HCT116 (cell line): ENCODE measurements at regions not wholly inside any gene's neighbourhood (a gene's known extent, or its start where the extent isn't known, plus 50 kb on each side); places are given as distances from the start of the nearest gene placed in this dataset.

Experiments used
- ATAC-seq: fragments of 200-7000 bp; cut with Tn5 transposase; 2 replicates; pipeline ENCODE4 v1.9.1; 2020; ENCODE audit warnings: mild to moderate bottlenecking, moderate library complexity
- BruUV-seq: library from RNA; stranded (reverse); fragments of 400-500 nt; replicated peaks from 2 replicates; lab custom pipeline; 2021; lab: Mats Ljungman, UMichigan
- CTCF ChIA-PET: fragments of 300-600 bp; sonication (Branson Sonifier 250); formaldehyde crosslinking; loops from one replicate; lab custom pipeline; 2021; ENCODE audit warnings: antibody characterized with exemption; lab: Charles Lee
- POLR2A ChIA-PET: fragments of 300-600, 350-600 bp; sonication (Branson Sonifier 250); formaldehyde crosslinking; loops from one replicate; lab custom pipeline; 2021; ENCODE audit warnings: antibody characterized with exemption; lab: Charles Lee
- RAD21 ChIA-PET, 2 experiments: fragments of 300-600 bp; sonication (Branson Sonifier 250); formaldehyde crosslinking; loops; one replicate each; lab custom pipeline; 2023; ENCODE audit warnings: low total read pairs in 2 of 2; ENCODE audit not compliant: uncharacterized antibody in 2 of 2, unreplicated experiment in 2 of 2, low non-redundant PET in 1 of 2; lab: Charles Lee
- DNase-seq: peaks from one replicate; pipeline ENCODE4 v3.0.0-alpha.2; 2010; ENCODE audit warnings: low read depth, low spot score
- H2AFZ ChIP-seq: fragments of 200-600 bp; shearing (Covaris generic), sonication (generic); 2 replicates; pipeline ENCODE4 v1.6.1; 2017; ENCODE audit warnings: low read depth, mixed run types, mixed read lengths, antibody characterized with exemption, low read length; ENCODE audit not compliant: poor library complexity, severe bottlenecking
- H3K27ac ChIP-seq: 2 replicates; pipeline ENCODE4 v1.5.1; 2012; ENCODE audit warnings: low read depth, low read length
- H3K27me3 ChIP-seq: fragments of 200-600 bp; sonication (generic); 2 replicates; pipeline ENCODE4 v1.6.1; 2016; ENCODE audit warnings: mixed run types, low read length, mixed read lengths; ENCODE audit not compliant: insufficient read depth
- H3K36me3 ChIP-seq, 2 experiments: fragments of 200-500 bp in 1 of 2; fragments of 200-600 bp in 1 of 2; sonication (Bioruptor generic) in 1 of 2; sonication (generic) in 1 of 2; 2 replicates each; pipeline versions ENCODE4 v1.5.1 to v1.6.1; 2014 to 2016; ENCODE audit warnings: low read length in 2 of 2, inconsistent platforms in 1 of 2, mixed read lengths in 1 of 2, mixed run types in 1 of 2; ENCODE audit not compliant: insufficient read depth in 2 of 2, control insufficient read depth in 1 of 2
- H3K4me1 ChIP-seq, 2 experiments: fragments of 200-600 bp in 1 of 2; sonication (generic) in 1 of 2; 2 replicates each; pipeline versions ENCODE4 v1.5.1 to v1.6.1; 2012 to 2017; ENCODE audit warnings: low read length in 2 of 2, inconsistent platforms in 1 of 2, mild to moderate bottlenecking in 1 of 2, mixed read lengths in 1 of 2, mixed run types in 1 of 2, moderate library complexity in 1 of 2; ENCODE audit not compliant: insufficient read depth in 2 of 2, control insufficient read depth in 1 of 2
- H3K4me2 ChIP-seq: fragments of 200-600 bp; sonication (generic); 2 replicates; pipeline ENCODE4 v1.6.1; 2017; ENCODE audit warnings: mixed run types, low read length, mixed read lengths
- H3K4me3 ChIP-seq, 2 experiments: fragments of 200-600 bp in 1 of 2; sonication (generic) in 1 of 2; replicated peaks in 1 of 2; 2 replicates each; pipeline ENCODE4 v1.5.1; 2011 to 2016; ENCODE audit warnings: low read length in 2 of 2, control low read depth in 1 of 2, low read depth in 1 of 2, mild to moderate bottlenecking in 1 of 2, mixed read lengths in 1 of 2, mixed run types in 1 of 2
- H3K79me2 ChIP-seq: fragments of 200-600 bp; sonication (generic); 2 replicates; pipeline ENCODE4 v1.6.1; 2017; ENCODE audit warnings: mild to moderate bottlenecking, mixed run types, low read length, moderate library complexity, mixed read lengths; ENCODE audit not compliant: insufficient read depth
- H3K9ac ChIP-seq: fragments of 200-600 bp; sonication (generic); 2 replicates; pipeline ENCODE4 v1.6.1; 2016; ENCODE audit warnings: low read length, mixed read lengths
- H3K9me2 ChIP-seq: fragments of 200-600 bp; sonication (generic), shearing (Covaris generic); 2 replicates; pipeline ENCODE4 v1.6.1; 2017; ENCODE audit warnings: mixed run types, mild to moderate bottlenecking, moderate library complexity; ENCODE audit not compliant: insufficient read depth
- H3K9me3 ChIP-seq, 2 experiments: fragments of 200-500 bp in 1 of 2; fragments of 200-600 bp in 1 of 2; sonication (Bioruptor generic) in 1 of 2; sonication (generic) in 1 of 2; 2 replicates each; pipeline ENCODE4 v1.6.1; 2014 to 2017; ENCODE audit warnings: low read length in 2 of 2, mixed read lengths in 2 of 2, inconsistent platforms in 1 of 2, low read depth in 1 of 2, mild to moderate bottlenecking in 1 of 2, mixed run types in 1 of 2, moderate library complexity in 1 of 2; ENCODE audit not compliant: control insufficient read depth in 1 of 2, insufficient read depth in 1 of 2
- H4K20me1 ChIP-seq: fragments of 200-600 bp; sonication (generic), shearing (Covaris generic); 2 replicates; pipeline ENCODE4 v1.6.1; 2017; ENCODE audit warnings: mixed run types, mild to moderate bottlenecking, moderate library complexity; ENCODE audit not compliant: insufficient read depth
- CBX3 ChIP-seq: IDR thresholded peaks from 2 replicates; pipeline ENCODE4 v1.6.1; 2012; ENCODE audit warnings: low read depth
- CEBPB ChIP-seq: IDR thresholded peaks from 2 replicates; pipeline ENCODE4 v1.6.1; 2012; ENCODE audit warnings: low read depth
- ELF1 ChIP-seq: IDR thresholded peaks from 2 replicates; pipeline ENCODE4 v1.6.1; 2012; ENCODE audit warnings: low read depth, borderline replicate concordance
- FOSL1 ChIP-seq: IDR thresholded peaks from 2 replicates; pipeline ENCODE4 v1.6.1; 2012; ENCODE audit warnings: low read depth
- JUND ChIP-seq: IDR thresholded peaks from 2 replicates; pipeline ENCODE4 v1.6.1; 2012
- POLR2AphosphoS5 ChIP-seq: IDR thresholded peaks from 2 replicates; pipeline ENCODE4 v1.6.1; 2011; ENCODE audit warnings: mild to moderate bottlenecking, low read depth, low read length, moderate library complexity
- RAD21 ChIP-seq: IDR thresholded peaks from 2 replicates; pipeline ENCODE4 v1.6.1; 2012; ENCODE audit warnings: low read depth, mild to moderate bottlenecking
- SP1 ChIP-seq: IDR thresholded peaks from 2 replicates; pipeline ENCODE4 v1.6.1; 2012; ENCODE audit warnings: low read depth
- SRF ChIP-seq: IDR thresholded peaks from 2 replicates; pipeline ENCODE4 v1.6.1; 2012; ENCODE audit warnings: low read depth
- YY1 ChIP-seq: IDR thresholded peaks from 2 replicates; pipeline ENCODE4 v1.6.1; 2011; ENCODE audit warnings: low read length, low read depth, moderate library complexity, mild to moderate bottlenecking; ENCODE audit not compliant: insufficient replicate concordance; ENCODE audit errors: extremely low read depth
- ZNF274 ChIP-seq: fragments of 200-500 bp; sonication (Bioruptor generic); IDR thresholded peaks from 2 replicates; pipeline ENCODE4 v1.6.1; 2014; ENCODE audit warnings: mild to moderate bottlenecking, low read depth, low read length, inconsistent platforms
- intact Hi-C: fragments of 100-400 bp; cut with micrococcal nuclease; formaldehyde crosslinking; loops from 2 replicates; pipeline ENCODE4 v1.10.0; 2022
- TF ChIP-seq, protein P1 (sequence below), 3 experiments: fragments of 200-600 bp in 1 of 3; sonication (generic) in 1 of 3; IDR thresholded peaks in 2 of 3; conservative IDR thresholded peaks in 1 of 3; 2 replicates each; pipeline ENCODE4 v1.5.1; 2012 to 2017; ENCODE audit warnings: low read depth in 2 of 3, low read length in 2 of 3, antibody characterized with exemption in 1 of 3, borderline replicate concordance in 1 of 3, control low read depth in 1 of 3, mild to moderate bottlenecking in 1 of 3, mixed read lengths in 1 of 3, mixed run types in 1 of 3, moderate library complexity in 1 of 3; ENCODE audit not compliant: insufficient read depth in 1 of 3

DNA sequence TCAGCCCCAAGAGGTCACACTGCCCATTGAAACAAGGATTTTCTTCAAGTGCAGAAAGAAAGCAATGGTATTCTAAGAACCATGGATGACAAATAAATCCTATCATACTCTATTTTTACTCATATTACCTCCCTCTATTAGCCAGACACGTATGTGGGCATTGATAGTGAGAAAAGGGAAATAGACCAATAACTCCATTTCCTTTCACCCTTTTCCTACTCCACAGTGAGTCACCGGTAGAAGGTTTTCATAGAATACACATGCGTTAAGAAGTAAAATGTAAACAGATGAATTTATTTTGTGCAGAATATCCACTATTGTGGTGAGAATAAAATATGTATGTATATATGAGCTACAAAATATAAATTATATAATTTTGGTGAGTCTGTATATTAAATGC, 568.9 kb upstream of the ADGRL4 start (continued):
- TF ChIP-seq SP1 = no peak
- no peak for TF ChIP-seq CBX3
- no peak for TF ChIP-seq ELF1
- TF ChIP-seq SRF = no peak
- no peak for TF ChIP-seq POLR2AphosphoS5
- no peak for TF ChIP-seq CEBPB
- TF ChIP-seq RAD21 = no peak

DNA sequence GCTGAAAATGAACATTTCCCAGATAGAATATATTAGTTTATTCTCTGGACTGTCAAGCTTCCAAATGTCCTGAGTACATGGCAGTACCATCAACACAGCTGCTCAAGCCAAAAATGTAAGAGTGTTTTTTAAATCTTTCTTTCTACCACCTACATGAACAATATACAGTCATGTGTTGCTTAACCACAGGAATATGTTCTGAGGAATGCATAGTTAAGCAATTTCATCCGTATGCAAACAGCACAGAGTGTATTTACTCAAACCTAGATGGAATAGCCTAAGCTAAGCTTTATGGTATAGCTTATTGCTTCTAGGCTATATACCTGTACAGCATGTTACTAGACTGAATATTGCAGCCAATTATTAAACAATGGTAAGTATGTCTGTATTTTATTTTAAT, 561.9 kb upstream of the ADGRL4 start:
- BruUV-seq = no TSS peak
- Histone ChIP-seq H3K9me2 (no peaks in the 10 kb centered on the region), H3K36me3 (no peaks in the 10 kb centered on the region), H3K9ac (no peak overlapping the region), H3K4me2 (no peak overlapping the region), H3K27ac (no peak overlapping the region), H2AFZ (no peak overlapping the region), H3K4me3 (no peak overlapping the region), H3K27me3 (no peaks in the 10 kb centered on the region), H3K79me2 (no peaks in the 10 kb centered on the region), H3K4me1 (no peaks in the 10 kb centered on the region), H3K9me3 (no peaks in the 10 kb centered on the region), H4K20me1 (no peaks in the 10 kb centered on the region)
- DNase-seq (no peak), ATAC-seq (no peak)
- intact Hi-C loops = no loop called here
- ChIA-PET CTCF (no interaction called here), POLR2A (no interaction called here), RAD21 (no interaction called here)
- TF ChIP-seq SP1 (no peak), YY1 (no peak), SRF (no peak), JUND (no peak), CEBPB (no peak), FOSL1 (no peak), ZNF274 (no peak)
- TF ChIP-seq, protein P1, sequence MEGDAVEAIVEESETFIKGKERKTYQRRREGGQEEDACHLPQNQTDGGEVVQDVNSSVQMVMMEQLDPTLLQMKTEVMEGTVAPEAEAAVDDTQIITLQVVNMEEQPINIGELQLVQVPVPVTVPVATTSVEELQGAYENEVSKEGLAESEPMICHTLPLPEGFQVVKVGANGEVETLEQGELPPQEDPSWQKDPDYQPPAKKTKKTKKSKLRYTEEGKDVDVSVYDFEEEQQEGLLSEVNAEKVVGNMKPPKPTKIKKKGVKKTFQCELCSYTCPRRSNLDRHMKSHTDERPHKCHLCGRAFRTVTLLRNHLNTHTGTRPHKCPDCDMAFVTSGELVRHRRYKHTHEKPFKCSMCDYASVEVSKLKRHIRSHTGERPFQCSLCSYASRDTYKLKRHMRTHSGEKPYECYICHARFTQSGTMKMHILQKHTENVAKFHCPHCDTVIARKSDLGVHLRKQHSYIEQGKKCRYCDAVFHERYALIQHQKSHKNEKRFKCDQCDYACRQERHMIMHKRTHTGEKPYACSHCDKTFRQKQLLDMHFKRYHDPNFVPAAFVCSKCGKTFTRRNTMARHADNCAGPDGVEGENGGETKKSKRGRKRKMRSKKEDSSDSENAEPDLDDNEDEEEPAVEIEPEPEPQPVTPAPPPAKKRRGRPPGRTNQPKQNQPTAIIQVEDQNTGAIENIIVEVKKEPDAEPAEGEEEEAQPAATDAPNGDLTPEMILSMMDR (IDR thresholded peaks at IDR 0.05 in 2 of 3, conservative IDR thresholded peaks at IDR 0.05 in 1 of 3; ENCODE audit: borderline replicate concordance in 1 of 3, insufficient read depth in 1 of 3, low read depth in 2 of 3, low read length in 2 of 3) = no peak
